ENCODE measurements at regions not wholly inside any gene's neighbourhood (a gene's known extent, or its start where the extent isn't known, plus 50 kb on each side); places are given as distances from the start of the nearest gene placed in this dataset.

GRCh38 chr11:103714246-103714645 is 322.2 kb upstream of the DDI1 start:
- TF ChIP-seq EZH2phosphoT487 (IDR thresholded peaks at IDR 0.05; ENCODE audit: insufficient read depth, low read depth): no peak
- TF ChIP-seq EZH2 (IDR thresholded peaks at IDR 0.05; ENCODE audit: insufficient read depth, poor library complexity, severe bottlenecking): no peak

All from GM23248 (cell line).